Activated CD8-positive, alpha-beta memory T cell treated with anti-CD3 and anti-CD28 coated beads for 48 hours (primary cell): ENCODE measurements at regions not wholly inside any gene's neighbourhood (a gene's known extent, or its start where the extent isn't known, plus 50 kb on each side); places are given as distances from the start of the nearest gene placed in this dataset.
"Not testable (repeated sequence)": the region's sequence is repeated elsewhere in the genome, so short reads cannot be mapped to it uniquely, and the experiment has no call there.

Source experiments
- DNase-seq, 3 experiments: peaks; one replicate each; pipeline ENCODE4 v3.0.0-alpha.2; 2020; ENCODE audit warnings: low read depth in 2 of 3, low spot score in 2 of 3

DNA sequence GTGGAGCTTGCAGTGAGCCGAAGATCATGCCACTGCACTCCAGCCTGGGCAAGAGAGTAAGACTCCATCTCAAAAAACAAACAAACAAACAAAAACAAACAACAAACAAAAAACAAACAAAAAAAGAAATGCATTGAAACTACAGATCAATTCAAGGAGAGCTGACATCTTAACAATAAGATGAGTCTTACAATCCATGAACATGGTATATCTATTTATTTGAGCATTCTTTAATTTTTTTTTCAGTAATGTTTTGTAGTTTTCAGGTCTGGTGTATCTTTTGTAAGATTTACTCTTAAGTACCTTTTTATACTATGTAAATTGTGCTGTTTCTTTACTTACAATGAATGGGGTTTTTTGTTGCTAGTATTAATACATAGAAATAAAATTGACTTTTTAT is 140.1 kb upstream of the DAPK1 start:
- DNase-seq = no peak

DNA sequence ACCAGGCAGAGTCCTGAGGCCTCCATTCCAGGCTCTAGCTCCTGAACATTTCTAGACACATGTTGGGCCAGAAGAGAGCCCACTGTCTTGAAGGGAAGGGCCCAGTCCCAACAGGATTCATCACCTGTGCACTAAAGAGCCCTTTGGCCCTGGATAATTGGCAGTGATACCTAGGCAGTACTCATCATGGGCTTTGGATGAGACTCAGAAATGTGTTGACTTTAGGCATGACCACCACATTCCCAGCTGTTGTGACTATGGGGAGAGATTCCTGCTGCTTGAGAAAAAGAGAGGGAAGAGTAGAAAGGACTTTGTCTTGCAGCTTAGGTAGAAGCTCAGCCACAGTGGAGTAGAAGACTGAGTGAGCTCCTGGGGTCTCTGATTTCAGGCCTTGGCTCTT is 138.4 kb upstream of the DAPK1 start:
- no peak for DNase-seq

DNA sequence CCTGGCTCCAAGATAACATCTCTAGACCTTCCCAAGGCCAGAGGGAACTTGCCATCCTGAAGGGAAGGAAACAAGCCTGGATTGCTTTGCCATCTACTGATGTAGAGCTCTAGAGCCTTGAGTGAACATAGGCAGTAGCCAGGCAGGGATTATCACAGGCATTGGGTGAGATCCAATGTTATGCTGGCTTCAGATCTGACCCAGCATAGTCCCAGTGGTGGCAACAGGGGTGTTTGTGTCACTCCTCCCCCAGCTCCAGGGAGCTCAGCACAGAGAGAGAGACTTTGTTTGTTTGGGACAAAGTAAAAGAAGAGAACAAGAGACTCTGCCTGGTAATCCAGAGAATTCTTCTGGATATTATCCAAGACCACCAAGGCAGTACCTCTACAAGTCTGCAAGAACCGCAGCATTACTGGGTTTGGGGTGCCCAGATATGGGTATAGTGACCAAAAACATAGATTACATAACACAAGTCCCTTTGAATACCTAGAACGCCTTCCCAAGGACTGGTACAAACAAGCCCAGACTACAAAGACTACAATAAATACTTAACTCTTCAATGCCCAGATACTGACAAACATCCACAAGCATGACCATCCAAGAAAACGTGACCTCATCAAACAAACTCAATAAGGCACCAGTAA is 137.6 kb upstream of the DAPK1 start:
- DNase-seq = no peak

DNA sequence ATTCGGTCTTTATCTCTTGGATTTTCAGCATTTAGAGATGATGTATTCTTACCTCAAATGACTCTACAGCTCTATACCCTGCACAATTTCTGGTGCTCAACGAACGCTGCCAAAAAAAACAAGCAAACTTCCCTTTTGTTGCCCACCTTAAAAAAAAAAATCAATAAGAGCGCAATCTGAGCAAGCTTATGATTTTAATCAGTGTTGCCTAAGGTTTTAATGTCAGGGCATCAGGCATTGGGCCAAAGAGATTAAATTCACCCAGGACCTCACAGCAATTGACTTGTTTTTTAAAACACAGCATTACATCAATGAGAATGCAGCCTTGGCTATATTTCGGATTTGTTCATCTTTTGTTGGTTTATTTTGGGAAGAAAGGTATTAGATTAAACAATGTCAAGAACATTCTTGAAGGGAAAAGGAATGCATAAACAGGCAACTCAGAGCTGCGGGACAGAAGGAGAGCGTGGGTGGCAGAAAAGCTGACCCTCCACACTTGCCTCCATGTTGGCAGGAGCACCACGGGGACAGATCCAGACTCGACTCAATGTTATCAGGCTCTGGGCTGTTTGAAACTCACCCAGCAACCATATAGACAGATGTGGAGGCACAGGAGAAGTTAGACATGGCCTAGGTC is 127.5 kb upstream of the DAPK1 start:
- DNase-seq = no peak

DNA sequence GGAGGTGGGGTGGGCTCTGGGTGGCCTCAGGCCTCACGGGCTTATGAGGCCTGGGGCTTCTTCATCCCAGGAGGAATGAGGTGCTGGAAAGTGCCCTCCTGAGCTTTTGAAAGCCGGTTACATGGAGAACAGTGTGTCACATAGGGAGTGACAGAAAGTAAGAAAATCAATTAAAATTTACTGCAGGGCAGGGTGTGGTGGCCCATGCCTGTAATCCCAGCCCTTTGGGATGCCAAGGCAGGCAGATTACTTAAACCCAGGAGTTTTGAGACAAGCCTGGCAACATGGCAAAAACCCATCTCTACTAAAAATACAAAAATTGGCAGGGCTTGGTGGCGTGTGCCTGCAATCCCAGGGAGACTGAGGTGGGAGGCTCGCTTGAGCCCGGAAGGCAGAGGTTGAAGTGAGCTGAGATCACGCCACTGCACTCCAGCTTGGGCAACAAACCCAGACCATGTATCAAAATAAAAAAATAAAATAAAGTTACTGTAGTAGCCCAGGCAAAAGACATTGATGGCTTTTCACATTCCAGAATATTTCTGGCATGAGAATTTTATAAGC is 125.8 kb upstream of the DAPK1 start:
- DNase-seq = no peak

DNA sequence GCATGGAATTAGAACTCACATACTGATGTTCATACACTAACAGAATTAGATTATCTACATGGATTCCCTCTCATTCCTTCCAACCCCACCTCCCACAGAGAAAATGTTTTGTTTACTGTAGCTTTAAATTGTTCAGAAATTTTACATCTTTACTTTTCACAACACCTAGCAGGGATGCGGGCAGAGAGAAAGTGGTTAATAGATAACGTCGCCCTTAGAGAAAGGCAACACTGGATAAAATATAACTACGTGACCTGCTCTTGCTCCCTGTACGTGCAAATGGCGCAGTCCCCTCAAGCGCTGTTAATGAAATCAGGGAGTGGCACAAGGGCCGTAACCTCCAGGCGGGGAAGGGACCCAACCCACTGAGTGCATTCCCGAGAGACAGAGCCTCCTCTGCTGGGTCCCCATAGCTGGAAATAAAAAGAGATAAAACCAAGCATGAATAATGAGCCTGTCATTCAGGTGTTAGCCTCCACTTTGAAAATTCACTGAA is 125.3 kb upstream of the DAPK1 start:
- no peak for DNase-seq

DNA sequence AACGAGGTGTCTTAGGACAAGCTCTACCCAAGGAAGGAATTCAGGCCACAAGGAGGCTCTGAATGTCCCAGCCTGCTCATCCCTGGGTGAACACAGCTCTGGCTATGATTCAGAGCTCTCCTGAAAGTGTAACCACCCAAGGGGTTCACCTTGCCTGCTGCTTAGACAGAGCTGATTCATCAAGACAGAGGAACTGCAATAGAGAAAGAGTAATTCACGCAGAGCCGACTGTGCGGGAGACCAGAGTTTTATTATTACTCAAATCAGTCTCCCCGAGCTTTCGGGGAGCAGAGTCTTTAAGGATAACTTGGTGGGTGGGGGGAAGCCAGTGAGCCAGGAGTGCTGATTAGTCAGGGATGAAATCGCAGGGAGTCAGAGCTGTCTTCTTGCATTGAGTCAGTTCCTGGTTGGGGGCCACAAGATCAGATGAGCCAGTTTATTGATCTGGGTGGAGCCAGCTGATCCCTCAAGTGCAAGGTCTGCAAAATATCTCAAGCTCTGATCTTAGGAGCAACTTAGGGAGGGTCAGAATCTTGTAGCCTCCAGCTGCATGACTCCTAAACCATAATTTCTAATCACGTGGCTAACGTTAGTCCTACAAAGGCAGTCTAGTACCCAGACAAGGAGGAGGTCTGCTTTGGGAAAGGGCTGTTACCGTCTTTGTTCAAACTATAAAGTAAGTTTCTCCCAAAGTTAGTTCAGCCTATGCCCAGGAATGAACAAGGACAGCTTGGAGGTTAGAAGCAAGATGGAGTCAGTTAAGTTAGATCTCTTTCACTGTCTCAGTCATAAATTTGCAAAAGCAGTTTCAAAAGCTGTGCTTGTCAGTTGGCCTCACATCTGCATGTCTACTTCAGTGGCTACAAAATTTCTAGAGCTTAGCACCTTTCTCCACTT is 123.4 kb upstream of the DAPK1 start:
- DNase-seq = peak in 1 of 3 experiments; percentile 11

DNA sequence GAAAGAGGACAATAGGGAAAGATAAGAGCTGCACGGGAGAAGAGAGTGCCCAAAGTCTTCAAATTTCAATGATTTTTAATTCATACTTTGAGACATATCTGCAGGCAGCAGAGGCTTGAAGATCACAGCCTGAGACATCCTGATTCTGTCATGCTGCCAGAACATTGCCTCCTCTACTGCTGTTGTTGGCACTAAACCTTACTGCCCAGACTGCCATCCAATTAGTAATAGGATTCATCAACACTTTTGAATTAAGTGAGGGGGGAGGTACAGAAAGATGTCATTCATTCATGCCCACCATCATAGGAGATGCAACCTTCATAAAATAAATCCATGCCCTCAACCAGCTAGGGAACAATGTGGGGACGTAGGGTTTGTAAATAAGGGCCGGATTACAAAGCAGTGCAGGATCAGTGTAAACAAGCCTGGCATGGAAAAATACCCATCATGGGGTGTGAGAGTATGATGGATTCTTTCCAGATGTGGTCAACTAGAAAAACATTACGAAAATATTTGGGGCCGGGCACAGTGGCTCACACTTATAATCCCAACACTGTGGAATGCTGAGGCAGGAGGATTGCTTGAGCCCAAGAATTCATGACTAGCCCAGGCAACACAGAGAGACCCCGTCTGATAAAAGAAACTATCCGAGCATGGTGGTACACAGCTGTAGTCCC is 122.1 kb upstream of the DAPK1 start:
- no peak for DNase-seq

DNA sequence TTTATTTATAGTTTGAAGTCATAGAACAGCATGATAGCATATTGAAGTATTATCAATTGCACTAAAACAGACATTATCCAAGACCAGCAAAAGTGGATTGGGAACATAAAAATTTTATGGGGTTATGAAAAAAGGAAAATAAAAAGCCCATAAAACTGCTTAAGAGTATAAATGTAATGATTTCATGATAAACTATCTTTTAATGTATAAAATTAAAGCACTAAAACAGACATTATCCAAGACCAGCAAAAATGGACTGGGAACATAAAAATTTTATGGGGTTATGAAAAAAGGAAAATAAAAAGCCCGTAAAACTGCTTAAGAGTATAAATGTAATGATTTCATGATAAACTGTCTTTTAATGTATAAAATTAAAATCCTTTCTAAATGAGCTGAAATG is 119.0 kb upstream of the DAPK1 start:
- no peak for DNase-seq

DNA sequence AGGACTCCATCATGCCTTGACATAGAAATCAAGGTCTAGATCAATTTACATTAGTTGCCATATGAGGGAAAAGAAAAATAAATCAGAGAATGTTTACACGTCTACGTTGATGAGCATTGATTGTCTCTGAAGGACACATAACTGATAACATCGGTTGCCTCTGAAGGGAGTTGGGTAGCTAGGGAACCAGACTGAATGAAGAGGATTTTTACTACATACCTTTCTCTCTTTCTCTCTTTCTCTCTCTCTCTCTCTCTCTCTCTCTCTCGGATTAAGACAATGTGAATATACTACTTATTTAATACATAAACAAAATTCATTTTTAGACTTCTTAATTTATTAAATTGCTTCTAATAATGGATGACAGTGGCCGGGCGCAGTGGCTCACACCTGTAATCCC is 118.4 kb upstream of the DAPK1 start:
- DNase-seq = no peak

DNA sequence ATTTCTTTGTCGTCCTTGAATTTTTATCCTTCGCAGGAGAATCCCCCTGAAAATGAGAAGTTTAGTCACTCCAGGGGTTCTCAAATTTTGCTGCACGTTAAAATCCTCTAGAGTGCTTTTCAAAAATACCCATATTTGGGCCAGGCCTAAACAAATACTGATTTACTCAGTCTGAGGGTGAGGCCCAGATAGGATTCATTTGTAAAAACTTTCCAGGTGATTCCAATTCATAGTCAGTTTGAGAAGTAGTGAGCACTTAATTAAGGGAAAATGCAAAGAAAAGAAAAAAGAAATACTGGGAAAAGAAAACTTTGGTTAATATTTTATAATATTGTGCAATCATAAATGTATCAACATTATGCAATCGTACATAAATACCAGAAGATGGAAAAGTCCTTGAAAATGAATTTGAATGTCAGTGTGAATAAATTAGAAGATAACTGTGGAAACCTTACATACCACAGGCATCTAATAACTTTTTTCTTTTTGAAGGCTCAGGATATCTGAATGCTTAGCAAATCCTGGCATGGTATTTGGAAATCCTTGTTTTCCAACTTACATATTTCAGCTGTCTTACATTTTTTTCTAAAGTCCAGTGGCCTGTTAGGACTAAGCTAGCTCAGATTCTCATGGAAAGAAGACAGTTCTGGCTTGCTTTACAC is 116.5 kb upstream of the DAPK1 start:
- DNase-seq = no peak

DNA sequence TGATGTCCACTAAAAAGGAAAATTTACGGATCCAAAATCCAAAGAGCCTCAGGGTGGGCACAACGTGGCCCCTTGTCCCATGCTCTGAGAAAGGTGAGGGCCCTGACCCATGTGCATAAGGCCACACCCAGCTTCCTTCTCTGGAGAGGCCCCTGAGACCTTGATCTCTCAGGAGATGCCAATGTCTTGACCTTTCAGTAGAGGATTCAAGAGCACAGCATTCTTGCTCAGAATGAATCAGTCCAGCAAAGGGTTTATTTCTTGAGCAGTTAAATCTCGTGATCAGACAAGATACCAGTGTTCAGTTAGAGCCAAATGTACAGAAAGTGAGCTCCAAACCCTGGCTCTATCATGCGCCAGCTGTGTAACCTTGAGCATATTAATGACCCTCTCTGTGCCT is 115.9 kb upstream of the DAPK1 start:
- DNase-seq = no peak

DNA sequence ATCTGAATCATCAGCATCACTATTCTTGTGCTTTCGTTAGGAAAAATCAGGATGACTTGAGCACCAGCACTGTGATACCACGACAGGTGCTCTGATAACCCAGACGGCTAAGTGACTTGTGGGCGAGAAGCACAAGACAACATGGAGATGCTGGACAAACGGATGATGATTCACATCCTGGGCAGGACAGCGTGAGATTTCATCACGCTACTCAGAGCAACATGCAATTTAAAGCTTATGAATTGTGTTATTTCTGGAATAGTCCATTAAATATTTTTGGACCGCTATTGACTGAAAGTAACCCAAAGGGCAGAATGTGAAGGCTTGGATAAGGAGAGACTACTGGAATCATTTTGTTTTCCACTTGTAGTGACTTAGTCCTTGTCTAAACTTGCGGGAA is 114.8 kb upstream of the DAPK1 start:
- DNase-seq = no peak

DNA sequence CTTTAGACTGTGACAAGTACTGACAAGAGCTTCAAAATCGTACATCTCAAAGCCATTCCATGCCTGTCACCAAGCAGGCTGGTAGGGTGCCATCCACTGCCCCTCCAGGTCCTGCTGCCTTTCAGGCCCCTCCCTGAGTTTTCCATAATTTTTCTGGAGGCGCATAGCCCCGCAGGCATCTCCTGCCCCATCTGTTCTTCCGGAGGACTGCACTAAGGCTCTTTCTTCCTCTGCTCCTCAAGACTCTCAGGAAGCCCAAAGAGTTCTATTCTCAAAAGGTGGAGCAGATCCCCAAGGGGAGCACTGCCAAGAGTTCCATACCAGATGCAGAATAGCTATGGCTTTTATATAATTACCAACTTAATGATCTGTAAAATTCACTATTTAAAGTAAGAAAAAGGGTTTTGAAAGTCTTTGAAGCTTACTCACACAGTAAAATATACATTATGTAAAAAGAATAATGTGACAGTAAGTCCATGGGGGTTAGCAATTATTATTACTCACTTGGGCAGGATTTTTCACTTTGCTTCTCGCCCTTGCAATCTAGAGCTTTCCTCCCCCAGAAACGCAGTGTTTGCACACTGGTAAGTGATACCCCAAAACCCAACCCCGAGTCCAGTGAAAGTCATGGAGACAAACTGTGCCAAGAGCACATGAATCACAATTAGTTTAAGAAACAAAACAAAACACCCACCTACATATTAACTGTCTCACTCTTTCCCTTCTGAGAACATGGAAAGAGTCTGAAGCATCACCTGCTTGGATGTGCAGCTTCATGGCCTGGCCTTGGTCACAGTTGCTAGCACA is 114.1 kb upstream of the DAPK1 start:
- DNase-seq = no peak

DNA sequence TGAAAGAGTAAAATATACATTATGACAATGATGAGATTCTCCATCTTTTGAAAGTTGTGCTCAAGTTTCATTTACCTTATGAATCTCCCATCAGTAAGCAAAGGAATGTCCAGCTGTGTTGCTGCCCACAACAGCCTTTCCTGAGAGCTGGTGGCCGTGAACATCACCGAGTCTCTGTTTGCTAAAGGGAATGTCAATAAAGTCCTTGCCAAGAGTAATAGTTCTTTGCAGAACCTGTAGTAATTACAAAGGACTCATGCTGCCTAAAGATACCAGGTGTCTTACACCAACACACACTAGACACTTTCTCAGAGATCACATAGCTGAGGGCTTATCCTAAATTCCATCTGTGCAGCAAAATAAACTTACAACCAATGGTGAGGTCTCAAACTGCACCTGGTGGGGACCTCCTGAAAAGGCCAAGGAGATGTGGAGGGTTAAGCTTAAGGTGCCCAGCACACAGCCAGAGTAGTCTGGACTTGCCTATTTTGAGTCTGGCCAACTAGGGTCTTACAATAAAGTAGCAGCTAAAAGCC is 111.1 kb upstream of the DAPK1 start:
- no peak for DNase-seq

DNA sequence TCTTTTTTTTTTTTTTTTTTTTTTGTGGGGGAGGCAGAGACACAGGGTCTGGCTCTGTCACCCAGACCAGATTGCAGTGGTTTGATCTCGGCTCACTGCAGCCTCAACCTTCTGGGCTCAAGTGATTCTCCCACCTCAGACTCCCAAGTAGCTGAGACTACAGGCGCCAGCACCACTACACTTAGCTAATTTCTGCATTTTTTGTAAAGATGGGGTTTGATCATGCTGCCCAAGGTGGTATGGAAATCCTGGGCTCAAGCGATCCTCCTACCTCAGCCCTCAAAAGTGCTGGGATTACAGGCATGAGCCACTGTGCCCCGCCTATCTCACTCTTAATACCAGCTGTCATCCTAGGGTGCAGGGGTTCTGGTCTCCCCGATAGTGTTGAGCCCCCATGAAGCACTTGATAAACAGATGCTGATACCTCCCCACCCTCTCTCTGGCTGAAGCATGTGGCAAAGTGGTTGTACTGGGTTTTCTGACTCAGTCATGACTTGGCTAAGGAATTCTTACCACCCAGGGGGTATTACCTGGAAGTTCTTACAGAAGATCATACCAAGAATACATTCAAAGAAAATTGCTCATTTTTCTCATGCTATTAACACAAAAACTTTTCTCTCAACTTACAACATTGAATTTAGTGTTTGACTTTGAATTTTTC is 110.2 kb upstream of the DAPK1 start:
- no peak for DNase-seq

DNA sequence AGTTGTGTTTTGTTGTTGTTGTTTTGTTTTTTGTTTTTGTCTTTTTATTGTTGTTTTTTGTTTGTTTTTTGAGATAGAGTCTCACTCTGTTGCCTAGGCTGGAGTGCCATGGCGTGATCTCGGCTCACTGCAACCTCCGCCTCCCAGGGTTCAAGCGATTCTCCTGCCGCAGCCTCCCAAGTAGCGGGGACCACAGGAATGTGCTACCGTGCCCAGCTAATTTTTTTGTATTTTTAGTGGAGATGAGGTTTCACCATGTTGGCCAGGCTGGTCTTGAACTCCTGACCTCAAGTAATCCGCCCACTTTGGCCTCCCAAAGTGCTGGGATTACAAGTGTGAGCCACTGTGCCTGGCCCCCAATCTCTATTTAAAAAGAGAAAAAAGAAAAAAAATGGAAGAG is 109.0 kb upstream of the DAPK1 start:
- DNase-seq = not testable (repeated sequence)

DNA sequence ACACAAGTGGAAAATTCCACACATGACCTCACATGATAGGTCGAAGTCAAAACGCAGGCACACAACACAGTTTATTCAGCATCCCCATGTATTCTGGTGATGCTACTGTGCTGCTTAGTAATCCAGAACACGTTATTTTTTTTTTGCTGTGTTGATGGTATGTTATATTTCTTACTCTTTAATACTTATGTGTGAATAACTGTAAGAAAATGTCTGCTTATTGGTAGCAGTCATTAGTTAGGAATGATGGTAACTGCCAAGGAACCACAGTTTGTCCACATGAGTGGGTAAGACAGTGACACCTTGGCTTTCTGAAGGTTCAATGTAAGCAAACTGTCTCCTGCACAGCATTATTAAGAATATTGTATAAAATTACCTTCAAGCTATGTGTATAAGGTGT is 107.7 kb upstream of the DAPK1 start:
- DNase-seq = no peak

DNA sequence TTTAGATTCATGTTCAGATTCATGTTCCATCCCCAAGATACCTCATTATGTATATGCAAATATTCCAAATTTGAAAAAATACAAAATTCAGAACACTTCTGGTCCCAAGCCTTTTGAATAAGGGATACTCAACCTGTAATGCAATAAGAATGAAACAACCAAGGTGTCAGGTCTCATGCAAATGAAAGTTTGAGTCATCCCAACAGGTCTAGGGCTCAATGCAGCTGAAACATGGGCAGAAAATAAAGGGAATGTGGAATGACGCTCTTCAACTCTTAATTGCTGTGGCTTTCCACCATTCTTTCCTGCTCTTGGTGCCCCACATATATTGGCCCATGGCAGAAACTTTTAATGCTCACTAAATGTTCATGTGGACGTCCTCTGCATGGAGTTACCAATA is 107.3 kb upstream of the DAPK1 start:
- DNase-seq = no peak
